ENCODE measurements at regions not wholly inside any gene's neighbourhood (a gene's known extent, or its start where the extent isn't known, plus 50 kb on each side); places are given as distances from the start of the nearest gene placed in this dataset.
"Not testable (repeated sequence)": the region's sequence is repeated elsewhere in the genome, so short reads cannot be mapped to it uniquely, and the experiment has no call there.

DNA sequence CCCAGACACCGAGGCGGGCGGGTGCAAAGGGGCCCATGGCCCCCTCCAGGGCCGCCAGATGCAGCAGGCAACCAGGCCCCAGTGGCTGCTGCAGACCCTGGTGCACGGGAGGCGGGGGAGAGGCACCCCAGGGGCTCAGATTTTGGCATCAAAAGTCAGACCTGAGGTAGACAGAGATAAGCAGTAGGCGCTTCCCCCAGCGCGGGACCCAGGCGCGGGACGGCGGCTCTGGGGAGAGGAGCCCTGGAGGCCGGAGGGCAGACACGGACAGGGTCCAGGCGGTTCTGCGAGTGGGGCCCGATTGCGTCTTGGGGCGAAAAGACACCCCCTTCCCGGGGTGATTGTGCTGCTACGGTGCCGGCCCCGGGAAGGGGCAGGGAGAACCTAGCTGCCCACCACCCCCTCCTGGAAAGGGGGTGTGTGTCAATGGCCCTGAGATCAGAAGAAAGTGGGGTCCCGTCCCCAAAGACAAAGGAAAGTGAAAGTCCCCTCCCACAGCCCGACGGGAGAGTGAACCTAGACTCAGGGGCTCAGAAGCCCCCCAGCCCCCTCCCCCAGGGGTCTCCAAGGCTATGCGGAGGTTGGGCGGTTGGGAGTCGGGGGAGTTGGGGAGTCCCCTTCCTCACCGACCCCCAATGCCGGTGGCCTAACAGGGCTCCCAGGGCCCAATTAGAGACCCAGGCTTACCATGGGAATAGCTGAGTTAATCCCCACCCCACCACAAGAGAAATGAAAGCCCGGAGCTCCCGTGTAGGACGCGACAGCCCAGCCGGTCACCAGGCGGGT lies 178.5 kb downstream of the SPATA31A1 start:
- TF ChIP-seq POLR2A (IDR thresholded peaks at IDR 0.05; ENCODE audit: low read length); GATA1 (IDR thresholded peaks at IDR 0.05; ENCODE audit: low read depth, low read length): not testable (repeated sequence)
